H9 (cell line): ENCODE measurements at regions not wholly inside any gene's neighbourhood (a gene's known extent, or its start where the extent isn't known, plus 50 kb on each side); places are given as distances from the start of the nearest gene placed in this dataset.

Experiments used
- DNase-seq: peaks from one replicate; pipeline ENCODE4 v3.0.0-alpha.2; 2017
- H2AFZ ChIP-seq: one replicate; pipeline ENCODE4 v1.6.1; 2013; ENCODE audit warnings: mild to moderate bottlenecking, low read length, control low read depth, moderate library complexity
- H2AK5ac ChIP-seq: 2 replicates; pipeline ENCODE4 v1.6.1; 2013; ENCODE audit warnings: low read length, control low read depth, mixed read lengths; ENCODE audit not compliant: insufficient read length
- H2BK120ac ChIP-seq: one replicate; pipeline ENCODE4 v1.6.1; 2013; ENCODE audit warnings: low read depth, mild to moderate bottlenecking, low read length, control low read depth, inconsistent platforms; ENCODE audit not compliant: poor library complexity, severe bottlenecking
- H2BK12ac ChIP-seq: 2 replicates; pipeline ENCODE4 v1.6.1; 2013; ENCODE audit warnings: low read length, control low read depth, mixed read lengths, low read depth; ENCODE audit not compliant: insufficient read length
- H2BK15ac ChIP-seq: 2 replicates; pipeline ENCODE4 v1.6.1; 2013; ENCODE audit warnings: low read depth, low read length, control low read depth
- H2BK20ac ChIP-seq: one replicate; pipeline ENCODE4 v1.6.1; 2013; ENCODE audit warnings: low read depth, mild to moderate bottlenecking, low read length, control low read depth, inconsistent platforms; ENCODE audit not compliant: poor library complexity, severe bottlenecking
- H2BK5ac ChIP-seq: 2 replicates; pipeline ENCODE4 v1.6.1; 2013; ENCODE audit warnings: low read length, control low read depth, mixed read lengths; ENCODE audit not compliant: insufficient read length
- H3K14ac ChIP-seq: 2 replicates; pipeline ENCODE4 v1.6.1; 2013; ENCODE audit warnings: low read length, control low read depth; ENCODE audit not compliant: insufficient read depth
- H3K18ac ChIP-seq: 2 replicates; pipeline ENCODE4 v1.6.1; 2013; ENCODE audit warnings: low read depth, mild to moderate bottlenecking, mixed read lengths, low read length, control low read depth; ENCODE audit not compliant: insufficient read length
- H3K23ac ChIP-seq: 2 replicates; pipeline ENCODE4 v1.6.1; 2013; ENCODE audit warnings: low read length, control low read depth, mixed read lengths, low read depth; ENCODE audit not compliant: insufficient read length
- H3K23me2 ChIP-seq: 2 replicates; pipeline ENCODE4 v1.6.1; 2013; ENCODE audit warnings: low read depth, mild to moderate bottlenecking, mixed read lengths, low read length, control low read depth; ENCODE audit not compliant: insufficient read length, poor library complexity, severe bottlenecking
- H3K27ac ChIP-seq: 2 replicates; pipeline ENCODE4 v1.5.1; 2013; ENCODE audit warnings: low read length, control low read depth, mixed read lengths, low read depth; ENCODE audit not compliant: insufficient read length
- H3K27me3 ChIP-seq: 2 replicates; pipeline ENCODE4 v1.6.1; 2013; ENCODE audit warnings: low read length, control low read depth, inconsistent platforms; ENCODE audit not compliant: insufficient read depth
- H3K4ac ChIP-seq: 2 replicates; pipeline ENCODE4 v1.6.1; 2013; ENCODE audit warnings: low read depth, mild to moderate bottlenecking, control low read depth, inconsistent platforms, low read length, moderate library complexity
- H3K4me1 ChIP-seq: 2 replicates; pipeline ENCODE4 v1.6.1; 2013; ENCODE audit warnings: low read length, control low read depth, inconsistent platforms; ENCODE audit not compliant: insufficient read depth
- H3K4me2 ChIP-seq: 2 replicates; pipeline ENCODE4 v1.6.1; 2013; ENCODE audit warnings: low read length, control low read depth, mixed read lengths; ENCODE audit not compliant: insufficient read length, insufficient read depth
- H3K56ac ChIP-seq: 2 replicates; pipeline ENCODE4 v1.6.1; 2013; ENCODE audit warnings: low read depth, mild to moderate bottlenecking, mixed read lengths, low read length, control low read depth; ENCODE audit not compliant: insufficient read length
- H3K79me1 ChIP-seq: 2 replicates; pipeline ENCODE4 v1.6.1; 2013; ENCODE audit warnings: low read depth, mild to moderate bottlenecking, moderate library complexity, low read length, control low read depth, inconsistent platforms; ENCODE audit not compliant: insufficient read depth, poor library complexity, severe bottlenecking
- H3K79me2 ChIP-seq: 2 replicates; pipeline ENCODE4 v1.6.1; 2013; ENCODE audit warnings: low read length, control low read depth, inconsistent platforms; ENCODE audit not compliant: insufficient read depth
- H3K9ac ChIP-seq: 2 replicates; pipeline ENCODE4 v1.6.1; 2013; ENCODE audit warnings: low read length, control low read depth, mixed read lengths; ENCODE audit not compliant: insufficient read length; ENCODE audit errors: extremely low read depth
- H3K9me3 ChIP-seq: one replicate; pipeline ENCODE4 v1.6.1; 2013; ENCODE audit warnings: low read depth, low read length, inconsistent platforms; ENCODE audit not compliant: control insufficient read depth
- H3T11ph ChIP-seq: one replicate; pipeline ENCODE4 v1.6.1; 2013; ENCODE audit warnings: mild to moderate bottlenecking, low read length, control low read depth, inconsistent platforms
- H4K20me1 ChIP-seq: one replicate; pipeline ENCODE4 v1.6.1; 2013; ENCODE audit not compliant: control insufficient read depth, insufficient read length, insufficient read depth
- H4K5ac ChIP-seq: 2 replicates; pipeline ENCODE4 v1.6.1; 2013; ENCODE audit warnings: low read depth, mild to moderate bottlenecking, mixed read lengths, low read length, control low read depth; ENCODE audit not compliant: insufficient read length
- H4K8ac ChIP-seq: replicated peaks from 2 replicates; pipeline ENCODE4 v1.6.1; 2013; ENCODE audit warnings: low read length, control low read depth, mixed read lengths, low read depth; ENCODE audit not compliant: insufficient read length
- H4K91ac ChIP-seq: 2 replicates; pipeline ENCODE4 v1.6.1; 2013; ENCODE audit warnings: low read depth, mild to moderate bottlenecking, moderate library complexity, mixed read lengths, low read length, control low read depth; ENCODE audit not compliant: insufficient read length
- H3K27ac Mint-ChIP-seq, 3 experiments: 2 replicates in 2 of 3; 3 replicates in 1 of 3; pipeline ENCODE4 v1.8.0; 2020 to 2021; ENCODE audit warnings: mixed read lengths in 3 of 3, mild to moderate bottlenecking in 1 of 3, moderate library complexity in 1 of 3
- H3K27me3 Mint-ChIP-seq: 2 replicates; pipeline ENCODE4 v1.8.0; 2021; ENCODE audit warnings: low read depth, mild to moderate bottlenecking, moderate library complexity, mixed read lengths
- H3K36me3 Mint-ChIP-seq, 3 experiments: 2 replicates in 2 of 3; 3 replicates in 1 of 3; pipeline ENCODE4 v1.8.0; 2020 to 2021; ENCODE audit warnings: low read depth in 3 of 3, mixed read lengths in 3 of 3; ENCODE audit not compliant: insufficient read depth in 1 of 3
- H3K4me1 Mint-ChIP-seq, 2 experiments: 2 replicates each; pipeline ENCODE4 v1.8.0; 2020; ENCODE audit warnings: mixed read lengths in 2 of 2
- H3K4me3 Mint-ChIP-seq, 2 experiments: 2 replicates in 1 of 2; 3 replicates in 1 of 2; pipeline ENCODE4 v1.8.0; 2020 to 2021; ENCODE audit warnings: mild to moderate bottlenecking in 2 of 2, mixed read lengths in 2 of 2, moderate library complexity in 1 of 2
- H3K9me3 Mint-ChIP-seq, 2 experiments: 2 replicates in 1 of 2; 3 replicates in 1 of 2; pipeline ENCODE4 v1.8.0; 2020; ENCODE audit warnings: mild to moderate bottlenecking in 2 of 2, mixed read lengths in 2 of 2, moderate library complexity in 1 of 2
- CTCF ChIP-seq: fragments of 200-600 bp; sonication (generic); conservative IDR thresholded peaks from 3 replicates; pipeline ENCODE4 v1.8.0; 2021; ENCODE audit warnings: antibody characterized with exemption, mild to moderate bottlenecking
- WGBS: extraction: QIAGEN DNeasy Blood & Tissue Kit; methylation state at CpG from one replicate; pipeline ENCODE4 v1.1.7; 2013; ENCODE audit warnings: missing lambda C conversion rate, low lambda C conversion rate, mixed read lengths; ENCODE audit not compliant: insufficient read length; ENCODE audit errors: extremely low coverage; 5-methylcytosine and 5-hydroxymethylcytosine counted together

GRCh38 chr6:19135706-19136105, 701.5 kb upstream of the ID4 start:
- Histone ChIP-seq H3K9me3 (no peaks in the 10 kb centered on the region), H3K23ac (no peak overlapping the region), H3T11ph (no peak overlapping the region), H3K23me2 (no peaks in the 10 kb centered on the region), H3K79me1 (no peaks in the 10 kb centered on the region), H3K27me3 (no peaks in the 10 kb centered on the region), H3K56ac (no peak overlapping the region), H3K18ac (no peak overlapping the region), H2BK5ac (no peak overlapping the region), H2AK5ac (no peak overlapping the region), H3K14ac (no peak overlapping the region), H3K27ac (no peak overlapping the region), H3K79me2 (no peaks in the 10 kb centered on the region), H3K4ac (no peak overlapping the region), H2BK12ac (no peak overlapping the region), H3K9ac (no peak overlapping the region), H2BK15ac (no peak overlapping the region), H4K8ac (no peak overlapping the region), H4K91ac (no peak overlapping the region), H2BK20ac (no peak overlapping the region), H2AFZ (no peak overlapping the region), H2BK120ac (no peak overlapping the region), H4K5ac (no peak overlapping the region), H3K4me1 (peaks cover 2% of the 10 kb centered on the region; the same call in 1 of the 2 replicates), H3K4me2 (no peak overlapping the region), H4K20me1 (no peaks in the 10 kb centered on the region)
- DNase-seq, result no peak
- no CpG with 5 or more reads among the region's 2 CpGs for WGBS
- no peaks in the 10 kb centered on the region; a peak in 1 of 5 replicates for H3K9me3 Mint-ChIP-seq
- H3K4me3 Mint-ChIP-seq, result no peak overlapping the region
- no peaks in the 10 kb centered on the region for H3K27me3 Mint-ChIP-seq
- H3K36me3 Mint-ChIP-seq, result no peaks in the 10 kb centered on the region
- H3K4me1 Mint-ChIP-seq, result peaks cover 11 to 16% of the 10 kb centered on the region in 2 experiments
- TF ChIP-seq CTCF, result no peak
- H3K27ac Mint-ChIP-seq, result no peak overlapping the region
